Ecto neural progenitor cell (in vitro differentiated cells): ENCODE measurements at regions not wholly inside any gene's neighbourhood (a gene's known extent, or its start where the extent isn't known, plus 50 kb on each side); places are given as distances from the start of the nearest gene placed in this dataset.
"Not testable (repeated sequence)": the region's sequence is repeated elsewhere in the genome, so short reads cannot be mapped to it uniquely, and the experiment has no call there.

Experiments used
- DNase-seq: peaks from one replicate; pipeline ENCODE4 v3.0.0-alpha.2; 2018; ENCODE audit warnings: low spot score

DNA sequence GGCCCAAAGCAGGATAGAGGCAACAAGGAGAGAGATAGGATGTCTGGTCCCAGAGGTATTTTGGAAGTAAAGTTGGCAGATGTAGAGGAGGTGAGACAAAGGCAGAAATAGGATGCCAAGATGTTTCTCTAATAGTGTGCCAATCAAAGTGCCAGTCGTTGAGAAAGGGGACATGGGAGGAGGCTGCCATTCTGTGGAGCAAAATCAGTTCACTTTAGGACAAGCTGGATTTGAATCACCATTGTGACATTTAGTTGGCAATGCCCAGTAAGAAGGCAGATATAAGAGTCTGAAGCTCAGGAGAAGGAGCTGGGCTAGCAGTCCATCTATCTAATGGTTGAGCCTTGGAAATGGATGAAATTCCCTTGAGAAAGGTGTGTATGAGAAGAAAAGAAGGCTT, 53.8 kb downstream of the ADRB2 start:
- DNase-seq, result no peak

DNA sequence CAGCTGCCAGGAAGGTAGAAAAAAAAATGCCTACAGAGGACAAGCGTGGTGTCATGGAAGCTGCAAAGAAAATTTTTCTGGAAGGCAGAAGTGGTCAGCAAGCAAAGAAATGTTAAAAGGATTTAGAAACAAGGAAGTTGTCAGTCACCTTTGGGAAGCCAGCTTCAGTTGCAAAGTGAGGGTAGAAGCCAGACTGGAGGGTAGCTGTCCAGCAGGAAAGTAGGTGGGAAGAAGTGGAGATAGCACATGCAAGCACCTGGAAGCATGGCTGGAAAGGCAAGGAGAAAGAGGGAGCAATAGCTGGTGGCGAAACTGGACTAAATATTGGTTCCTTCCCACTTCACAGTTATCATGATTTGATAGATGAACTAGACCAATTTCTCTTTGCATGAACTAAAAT, 54.3 kb downstream of the ADRB2 start:
- no peak for DNase-seq

- no peak for DNase-seq
These were observed 55.9 kb downstream of the ADRB2 start for GRCh38 chr5:148882332-148882731.

GRCh38 chr5:148884339-148885020, 58.1 kb downstream of the ADRB2 start:
- DNase-seq, result no peak

GRCh38 chr5:148887123-148887881, 60.9 kb downstream of the ADRB2 start:
- no peak for DNase-seq

GRCh38 chr5:148889936-148890335, 63.5 kb downstream of the ADRB2 start:
- not testable (repeated sequence) for DNase-seq

DNA sequence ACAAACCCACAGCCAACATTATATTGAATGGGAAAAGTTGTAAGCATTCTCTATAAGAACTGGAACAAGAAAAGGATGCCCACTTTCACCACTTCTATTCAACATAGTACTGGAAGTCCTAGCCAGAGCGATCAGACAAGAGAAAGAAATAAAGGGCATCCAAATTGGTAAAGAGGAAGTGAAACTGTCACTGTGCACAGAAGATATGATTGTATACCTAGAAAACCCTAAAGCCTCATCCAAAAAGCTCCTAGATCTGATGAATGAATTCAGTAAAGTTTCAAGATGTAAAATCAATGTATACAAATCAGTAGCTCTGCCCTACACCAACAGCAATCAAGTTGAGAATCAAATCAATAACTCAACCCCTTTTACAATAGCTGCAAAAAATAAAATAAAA, 69.0 kb downstream of the ADRB2 start:
- DNase-seq, result not testable (repeated sequence)

- no peak for DNase-seq
These were observed 71.4 kb downstream of the ADRB2 start for GRCh38 chr5:148897842-148898241.

DNA sequence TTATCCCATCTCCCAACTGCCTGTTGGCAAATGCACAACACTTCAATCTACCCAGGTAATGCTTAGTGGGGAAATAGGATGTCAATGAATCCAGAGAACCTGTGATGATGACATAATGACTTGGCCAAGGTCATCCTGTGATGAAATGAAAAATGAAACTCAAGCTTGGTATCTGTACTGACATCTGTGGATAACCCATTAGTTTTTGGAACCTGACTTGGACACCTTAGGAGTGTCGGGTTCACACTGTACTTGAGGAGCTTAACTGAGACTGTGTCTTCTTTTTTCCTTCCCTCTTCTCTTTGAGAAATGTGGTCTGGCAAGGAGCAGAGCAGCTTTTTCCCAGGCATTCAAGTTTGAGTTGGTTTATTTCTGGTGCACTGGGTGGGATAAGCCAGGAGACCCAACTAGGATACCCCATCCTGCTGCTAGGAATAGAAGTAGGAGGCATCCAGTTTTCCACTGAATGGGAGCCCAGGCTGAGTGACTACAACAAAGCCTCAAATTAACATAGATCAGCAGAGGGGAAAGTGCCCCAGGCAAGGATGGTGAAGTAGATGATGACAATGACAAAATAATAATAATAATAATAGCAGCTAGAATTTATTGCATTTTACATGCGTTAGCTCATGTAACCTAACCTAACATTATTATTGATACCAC, 72.1 kb downstream of the ADRB2 start:
- DNase-seq, result no peak

DNA sequence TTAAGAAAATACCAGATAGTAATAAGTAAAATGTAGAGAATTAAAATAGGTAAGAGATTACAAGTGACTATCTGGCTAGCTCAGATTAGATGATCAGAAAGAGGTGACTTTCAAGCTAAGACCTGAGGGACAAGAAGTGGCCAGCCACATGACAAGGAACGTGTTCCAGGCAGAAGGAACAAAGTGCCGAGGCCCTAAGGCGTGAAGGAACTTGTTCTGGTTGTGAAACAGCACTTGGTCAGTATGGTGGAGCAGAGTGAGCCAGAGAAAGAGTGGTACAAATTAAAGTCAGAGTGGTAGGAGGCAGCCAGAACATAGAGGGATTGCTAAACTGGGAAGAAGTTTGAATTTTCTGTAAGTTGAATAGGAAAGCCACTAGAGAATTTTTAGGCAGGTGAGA, 73.6 kb downstream of the ADRB2 start:
- DNase-seq, result no peak

GRCh38 chr5:148902478-148902877, 76.1 kb downstream of the ADRB2 start:
- no peak for DNase-seq

DNA sequence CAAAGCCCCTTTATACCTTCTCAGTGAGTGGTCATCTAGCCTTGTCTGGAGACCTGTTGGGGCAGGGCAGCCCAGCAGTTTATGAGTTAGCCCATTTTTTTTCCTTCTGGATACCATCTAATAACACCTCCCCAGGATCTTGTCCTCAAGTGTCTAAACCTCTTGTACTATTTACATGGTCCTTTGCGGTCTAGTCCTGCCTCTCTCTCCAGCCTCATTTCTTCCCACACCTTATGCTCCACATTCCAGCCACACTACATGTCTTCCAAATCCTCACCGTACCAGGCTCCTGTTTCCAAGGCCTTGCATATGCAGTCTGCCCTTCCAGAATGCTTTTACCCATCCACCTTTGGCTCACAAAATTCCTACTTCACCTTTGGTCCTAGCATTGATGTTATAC, 77.2 kb downstream of the ADRB2 start:
- DNase-seq, result no peak

DNA sequence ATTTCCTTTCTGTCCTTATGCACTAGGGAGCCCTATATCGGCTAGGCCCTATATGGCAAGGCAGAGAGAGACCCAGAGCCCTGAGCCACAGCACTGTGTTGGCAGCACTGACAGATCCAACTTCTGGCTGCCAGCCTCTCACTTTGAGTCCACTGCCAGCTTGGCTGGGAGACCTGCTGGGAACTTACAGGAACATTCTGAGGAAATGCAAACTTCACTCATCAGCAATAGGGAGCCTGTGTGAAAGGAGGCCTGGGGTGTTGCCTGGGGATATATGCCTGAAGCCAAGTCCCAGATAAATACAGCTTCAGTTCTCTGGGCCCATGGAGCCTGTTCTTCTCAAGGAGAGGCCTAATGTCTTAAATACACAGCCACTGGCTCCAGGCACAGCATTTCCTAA, 78.0 kb downstream of the ADRB2 start:
- no peak for DNase-seq

DNA sequence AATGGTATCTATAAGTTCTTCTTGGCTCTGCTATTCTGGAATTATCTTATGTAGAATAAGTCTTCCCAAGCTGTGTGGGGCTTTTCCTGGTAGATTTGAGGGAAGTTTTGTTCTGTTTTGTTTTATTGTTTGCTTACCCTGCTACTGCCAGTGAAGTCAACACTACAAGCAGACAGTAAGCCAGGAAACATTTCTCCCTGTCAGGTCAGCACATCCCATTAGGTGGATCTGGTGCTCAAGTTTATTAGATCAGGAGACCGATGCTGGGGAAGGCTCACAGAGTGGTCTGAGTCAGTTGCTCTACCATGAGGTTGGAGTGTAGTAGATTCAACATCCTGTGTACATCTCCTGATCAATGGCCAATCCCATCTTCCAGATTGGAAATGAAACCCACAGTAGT, 79.1 kb downstream of the ADRB2 start:
- DNase-seq, result no peak

DNA sequence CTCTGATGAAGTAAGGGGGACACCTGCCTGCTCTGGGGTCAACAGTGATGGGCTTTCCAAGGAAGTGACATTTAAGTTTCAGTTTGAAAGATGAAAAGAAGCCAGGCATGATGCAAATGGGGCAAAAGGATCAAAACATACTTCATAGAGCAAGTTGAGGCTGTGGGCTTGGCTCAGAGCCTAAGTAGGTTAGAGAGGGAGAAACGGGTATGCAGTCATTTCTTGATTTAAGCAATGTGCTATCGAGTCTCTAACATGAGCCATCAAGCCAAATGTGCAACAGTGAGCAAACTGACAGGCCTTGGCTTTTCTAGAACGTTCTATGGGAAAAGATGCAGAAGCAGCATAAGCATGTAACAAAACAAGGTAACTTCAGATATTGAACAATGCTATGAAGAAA, 80.6 kb downstream of the ADRB2 start:
- no peak for DNase-seq

DNA sequence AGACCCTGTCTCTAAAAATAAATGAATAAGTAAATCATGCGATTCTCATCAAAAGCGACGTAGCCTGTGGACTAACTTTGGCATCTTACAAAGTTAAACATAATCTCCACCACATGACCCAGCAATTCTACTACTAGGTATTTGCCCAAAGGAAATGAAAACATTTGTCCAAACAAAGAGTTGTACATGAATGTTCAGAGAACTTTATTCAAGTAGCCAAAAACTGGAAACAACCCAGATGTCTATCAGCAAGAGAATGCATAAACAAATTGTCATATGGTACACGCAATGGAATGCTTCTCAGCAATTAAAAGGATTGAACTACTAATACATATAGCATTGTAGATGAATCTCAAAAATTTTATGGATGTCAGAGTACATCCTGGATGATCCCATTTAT, 82.6 kb downstream of the ADRB2 start:
- DNase-seq, result no peak

DNA sequence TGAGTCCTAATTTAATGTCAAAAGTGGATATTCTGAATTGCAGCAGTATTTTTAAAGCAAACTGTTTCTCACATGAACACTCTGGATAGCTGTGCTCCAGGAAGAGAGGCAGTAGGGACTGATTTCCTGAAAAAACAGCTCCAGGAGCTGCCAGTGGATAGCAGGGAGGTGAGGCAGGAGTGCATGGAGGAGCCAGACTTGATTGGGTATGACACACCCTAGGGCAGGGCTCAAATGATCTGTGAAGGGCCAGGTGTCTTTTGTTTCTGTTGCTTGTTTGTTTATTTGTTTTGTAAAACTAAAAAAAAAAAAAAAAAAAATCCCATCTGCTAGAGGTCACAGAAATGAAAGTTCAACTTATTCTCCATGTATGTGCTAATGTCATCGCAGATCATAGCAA, 83.4 kb downstream of the ADRB2 start:
- no peak for DNase-seq

DNA sequence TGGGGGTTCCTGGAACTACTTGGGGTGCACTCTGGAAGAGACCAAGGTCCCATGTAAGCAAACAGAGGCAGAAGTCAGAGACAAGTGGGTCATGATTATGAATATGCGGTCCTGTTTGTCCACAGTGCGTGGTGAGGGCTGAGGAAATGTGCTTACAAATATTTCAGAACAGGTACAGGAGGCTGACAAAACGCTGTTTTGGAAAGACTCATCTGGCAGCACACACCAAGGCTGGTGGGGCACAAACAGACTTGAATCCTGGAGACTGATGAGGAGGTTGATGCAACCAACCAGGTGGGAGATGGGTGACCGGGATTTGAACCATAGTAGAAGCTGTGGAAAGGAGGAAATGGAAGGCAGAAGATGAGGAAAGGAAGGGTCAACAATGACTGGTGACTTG, 83.8 kb downstream of the ADRB2 start:
- no peak for DNase-seq

DNA sequence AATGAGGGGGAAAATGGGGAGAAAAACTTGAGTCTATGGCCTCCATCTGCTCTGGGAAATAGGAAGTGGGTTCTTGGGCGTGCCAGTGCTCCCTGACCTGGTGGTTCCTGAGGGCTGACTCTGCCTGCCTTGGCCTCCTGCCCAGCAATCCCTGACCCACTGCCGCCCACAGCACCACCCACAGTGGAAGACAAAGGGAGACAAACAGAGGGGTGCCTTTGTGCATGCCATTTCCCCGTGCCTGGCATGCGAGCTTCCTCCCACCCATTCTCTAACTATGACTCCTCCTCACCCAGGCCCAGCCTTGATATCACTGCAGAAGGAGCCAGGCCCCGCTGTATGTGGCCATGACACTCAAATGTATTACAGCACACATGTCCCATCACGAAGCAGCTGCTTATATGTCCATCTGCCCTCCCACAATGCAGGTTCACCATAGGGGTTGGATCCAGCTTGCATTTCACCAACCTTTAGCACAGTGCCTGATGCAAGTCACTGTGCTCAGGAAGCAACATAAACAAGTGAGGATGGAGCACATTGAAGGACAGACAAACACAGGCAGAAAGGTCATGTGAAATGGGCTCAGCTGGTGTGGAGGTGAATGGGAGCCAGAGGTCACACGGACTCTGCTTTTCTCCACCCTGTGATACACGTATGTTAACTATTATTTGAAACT, 84.4 kb downstream of the ADRB2 start:
- DNase-seq, result no peak

- no peak for DNase-seq
These were observed 85.0 kb downstream of the ADRB2 start for GRCh38 chr5:148911386-148911785.

GRCh38 chr5:148912146-148912545, 85.7 kb downstream of the ADRB2 start:
- no peak for DNase-seq

GRCh38 chr5:148912714-148913398, 86.4 kb downstream of the ADRB2 start:
- DNase-seq, result peak; percentile 66
